GM18861 (cell line): ENCODE measurements at regions not wholly inside any gene's neighbourhood (a gene's known extent, or its start where the extent isn't known, plus 50 kb on each side); places are given as distances from the start of the nearest gene placed in this dataset.

ENCODE experiments used
- ATAC-seq: cut with Tn5 transposase; IDR thresholded peaks from one replicate; pipeline ENCODE4 v1.9.1; 2021; ENCODE audit not compliant: unreplicated experiment

DNA sequence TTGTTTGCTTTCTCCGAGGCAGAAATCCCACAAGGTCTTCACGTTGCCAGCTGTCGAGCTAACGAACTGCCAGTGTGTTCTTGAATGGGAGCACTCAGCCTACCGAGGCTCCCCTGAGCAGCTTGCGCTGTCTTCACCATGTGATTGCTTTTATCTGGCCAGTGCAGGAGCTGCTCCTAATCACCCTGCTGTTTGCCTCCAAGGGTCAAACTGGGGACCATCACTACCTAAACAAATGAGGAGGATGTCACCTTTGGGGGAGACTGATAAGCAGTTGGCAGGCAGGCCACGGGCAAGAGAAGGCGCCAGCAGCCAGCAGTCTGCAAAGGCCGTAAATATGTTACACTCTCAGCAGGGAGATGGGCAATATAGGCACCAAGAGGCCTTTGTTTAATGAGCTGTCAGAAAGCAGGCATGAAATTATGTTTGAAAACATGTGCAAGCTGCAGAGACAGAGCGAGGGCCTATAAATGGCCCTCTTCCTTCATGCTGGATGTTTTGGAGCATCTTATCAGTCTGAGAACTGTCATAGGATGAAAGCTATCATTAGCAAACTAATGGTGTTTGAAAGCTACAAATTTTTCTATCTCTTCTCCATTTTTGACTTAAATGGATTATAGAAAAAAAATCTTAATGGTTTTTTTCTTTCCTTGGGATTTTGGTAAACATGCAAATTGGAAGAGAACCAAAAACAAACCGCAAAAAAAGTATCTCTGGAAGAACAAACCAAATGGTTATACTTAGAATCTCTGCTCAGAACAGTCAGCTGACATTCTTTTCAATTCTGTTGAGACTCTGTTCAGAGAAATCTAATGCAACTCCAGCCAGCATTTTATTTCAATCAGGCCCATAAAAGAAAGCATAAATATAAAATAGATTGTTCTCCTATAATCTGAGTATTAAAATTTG, 267.3 kb upstream of the NPVF start:
- no peak for ATAC-seq

DNA sequence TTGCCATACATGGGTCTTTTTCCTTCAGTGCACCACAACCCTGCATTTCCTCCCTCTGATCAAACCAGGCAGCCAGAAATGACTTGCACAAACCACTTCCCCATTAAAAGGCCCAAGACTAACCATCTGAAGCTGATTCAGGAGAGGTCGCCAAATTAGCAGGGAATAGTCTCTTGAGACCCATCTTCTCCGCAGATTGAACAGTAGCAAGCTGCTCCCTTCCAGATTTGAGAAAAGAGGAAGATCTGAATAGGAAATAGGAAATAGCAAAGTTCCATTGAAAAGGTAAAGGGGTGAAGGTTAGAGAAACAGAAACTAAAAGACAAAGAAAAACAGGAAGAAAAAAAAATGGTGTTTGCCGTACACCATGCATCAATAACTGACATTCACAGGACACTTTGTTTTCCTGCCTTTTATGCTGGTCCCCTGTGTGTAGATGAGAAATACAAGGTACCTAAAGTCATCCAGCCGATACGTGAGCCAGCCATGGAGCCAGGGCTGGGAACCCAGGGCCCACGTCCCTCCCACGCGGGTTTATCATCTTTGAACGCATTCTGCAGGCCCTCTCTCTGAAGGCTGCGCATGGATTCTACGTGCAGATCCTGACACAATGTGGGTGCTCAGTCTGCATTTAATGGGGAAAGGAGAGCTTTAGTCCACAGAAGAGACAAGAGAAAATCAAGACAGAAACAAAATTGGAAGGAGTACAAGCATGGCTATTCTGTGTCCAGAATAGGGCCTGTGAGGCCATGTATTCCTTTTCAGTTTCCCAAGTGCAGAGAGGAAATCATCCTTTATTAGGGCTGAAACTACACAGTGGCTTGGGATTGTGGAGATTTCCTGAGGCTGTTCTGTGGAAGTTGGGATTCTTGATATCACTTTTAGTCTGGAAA, 268.4 kb upstream of the NPVF start:
- peak; percentile 68 for ATAC-seq

DNA sequence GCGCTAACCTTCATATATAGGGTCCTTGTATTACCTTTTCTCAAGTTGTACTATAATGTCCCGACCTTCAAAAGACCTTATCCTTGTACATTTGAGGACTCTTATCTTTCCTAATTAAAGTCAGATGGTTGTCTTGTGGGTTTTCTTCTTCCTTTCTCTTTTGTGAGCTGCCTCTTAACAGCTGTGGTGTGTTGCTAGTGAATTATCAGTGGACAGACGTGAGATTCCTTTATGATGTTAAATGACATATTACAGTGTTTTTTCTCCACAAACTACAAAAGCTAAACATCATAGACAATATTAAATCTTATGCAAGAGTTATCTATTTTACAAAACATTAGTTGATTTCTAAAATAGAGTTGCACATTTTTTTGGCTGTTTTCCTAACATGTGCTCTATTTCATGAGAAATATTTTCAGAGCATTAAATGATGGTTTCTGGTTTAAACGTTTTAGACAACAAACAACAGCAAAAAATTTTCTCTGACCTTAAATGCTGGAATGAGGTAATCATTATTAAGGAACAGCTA, 272.2 kb upstream of the NPVF start:
- ATAC-seq, result no peak

DNA sequence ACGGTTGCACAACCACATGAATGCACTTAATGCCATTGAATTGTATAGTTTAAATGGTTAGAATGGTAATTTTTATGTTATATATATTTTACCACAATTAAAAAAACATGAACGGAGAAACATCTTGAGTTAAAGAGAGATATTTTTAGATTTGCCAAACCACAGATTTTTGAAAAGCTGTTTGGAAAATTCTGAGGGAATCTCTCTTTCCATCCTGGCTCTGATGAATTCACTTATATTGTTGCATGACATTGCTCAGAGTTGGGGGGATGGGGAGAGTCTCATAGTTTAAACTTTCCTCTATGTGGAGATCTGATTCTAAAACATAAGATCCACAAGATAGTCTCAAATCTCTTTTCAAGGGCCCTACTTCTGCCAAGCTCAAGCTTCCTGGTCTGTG, 275.0 kb upstream of the NPVF start:
- no peak for ATAC-seq

DNA sequence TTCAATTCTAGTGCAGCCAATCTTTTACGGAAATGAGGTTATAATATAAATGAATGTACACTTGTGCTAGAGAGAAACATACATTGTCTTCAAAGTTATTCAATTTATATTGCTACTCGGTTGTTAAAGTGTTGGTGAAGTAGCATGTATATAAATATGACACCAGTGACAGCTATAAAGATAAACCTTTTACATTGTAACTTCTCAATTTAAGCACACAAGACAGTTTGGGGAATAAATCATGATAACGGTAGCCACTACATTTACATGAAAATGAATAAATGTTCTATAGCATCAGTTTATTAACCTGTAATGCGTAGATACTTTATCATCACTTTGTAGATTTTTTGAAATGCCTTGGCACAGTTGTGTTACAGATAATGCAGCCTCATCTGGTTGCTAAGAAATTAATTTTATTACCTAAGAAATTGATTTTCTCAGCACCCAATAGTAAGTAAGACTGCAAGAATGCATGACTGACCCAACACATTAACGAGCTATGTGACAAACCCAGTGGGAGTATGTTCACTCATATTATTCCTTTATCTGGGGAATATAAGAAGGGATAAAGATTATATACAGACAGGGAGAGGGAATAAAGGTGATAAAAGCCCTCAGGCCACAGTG, 283.9 kb upstream of the NPVF start:
- no peak for ATAC-seq

DNA sequence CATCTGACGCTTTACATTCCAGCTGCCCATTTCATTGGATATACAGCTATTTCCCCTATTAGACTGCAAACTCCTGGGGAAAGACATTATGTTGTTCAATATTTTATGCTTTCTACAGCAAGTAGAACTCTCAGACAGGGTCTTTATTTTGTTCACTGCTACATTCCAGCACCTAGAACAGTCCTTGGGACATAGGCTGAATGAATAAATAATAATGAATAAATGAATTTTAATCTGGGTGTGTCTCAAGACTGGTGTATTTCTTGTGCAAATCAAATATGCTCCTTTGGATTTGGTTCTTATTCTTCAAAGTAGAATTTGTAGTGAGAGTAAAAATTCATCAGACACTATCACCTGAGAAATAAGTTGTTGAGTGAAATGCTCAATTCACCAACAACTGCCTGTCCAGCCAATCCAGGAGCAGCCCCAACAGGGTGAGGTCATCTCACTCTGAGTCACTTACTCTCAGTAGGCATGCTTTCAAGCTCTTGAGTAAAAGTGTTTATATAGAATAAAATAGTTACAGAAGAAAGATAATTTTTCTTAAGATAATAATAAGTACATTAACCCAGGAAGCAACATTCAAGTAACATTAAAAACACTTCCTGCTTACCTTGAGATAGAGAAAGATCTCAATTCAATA, 287.5 kb upstream of the NPVF start:
- no peak for ATAC-seq

DNA sequence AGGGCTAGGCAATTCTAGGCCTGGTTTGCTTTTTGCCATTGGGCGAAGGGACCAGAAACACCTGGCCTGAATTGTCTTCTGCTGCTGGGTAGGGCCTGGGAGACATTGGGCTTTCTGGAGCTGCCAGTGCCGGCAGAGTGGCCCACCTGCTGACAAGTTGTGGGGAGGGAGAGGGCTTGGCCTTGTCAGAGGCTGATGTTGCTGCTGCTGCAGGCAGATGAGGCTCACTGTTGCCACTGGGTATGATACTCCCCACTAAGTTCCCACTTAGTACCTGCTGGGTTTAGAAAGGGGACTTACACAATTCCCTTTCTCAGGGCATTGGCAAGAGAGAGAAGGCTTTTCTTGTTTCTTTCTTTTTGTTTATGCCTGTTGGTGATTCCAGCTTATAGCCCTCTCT, 289.6 kb upstream of the NPVF start:
- no peak for ATAC-seq

DNA sequence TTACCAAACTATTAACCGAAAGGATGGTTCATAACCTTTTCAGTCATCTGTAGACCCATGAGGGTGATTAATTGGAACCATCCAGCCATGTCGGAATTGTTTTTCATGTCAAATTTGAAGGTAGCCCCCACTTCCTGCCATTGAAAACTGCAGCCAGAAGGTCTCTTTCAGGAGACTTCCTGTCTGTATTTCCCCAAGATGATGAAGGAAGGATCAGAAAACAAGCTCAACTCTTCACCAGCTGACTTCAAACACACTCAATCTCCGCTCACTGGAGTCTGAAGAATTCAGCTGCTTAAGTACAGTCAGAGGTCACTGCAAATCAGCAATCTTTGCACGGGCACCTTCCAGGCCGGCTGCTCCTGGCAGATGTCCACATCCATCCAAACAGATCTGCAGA, 291.7 kb upstream of the NPVF start:
- ATAC-seq, result no peak

DNA sequence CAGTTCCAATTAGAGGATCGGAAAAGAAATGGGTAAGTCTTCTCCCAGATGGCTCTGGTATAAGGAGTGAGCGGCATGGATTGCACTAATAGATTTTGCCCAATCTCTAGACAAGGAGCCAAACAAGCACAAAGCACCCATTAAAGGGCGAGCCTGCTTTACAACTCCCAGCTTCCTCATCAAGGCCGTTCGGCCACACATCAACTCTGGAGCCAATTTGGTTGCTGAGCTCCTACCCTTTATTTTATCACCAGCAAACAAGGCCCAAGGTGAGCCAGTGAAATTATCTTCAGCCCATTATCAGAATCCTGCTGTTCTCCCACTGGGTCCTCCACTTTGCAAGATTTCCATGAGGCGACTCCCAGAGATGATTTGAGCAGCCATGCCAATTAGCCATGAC, 292.2 kb upstream of the NPVF start:
- no peak for ATAC-seq

DNA sequence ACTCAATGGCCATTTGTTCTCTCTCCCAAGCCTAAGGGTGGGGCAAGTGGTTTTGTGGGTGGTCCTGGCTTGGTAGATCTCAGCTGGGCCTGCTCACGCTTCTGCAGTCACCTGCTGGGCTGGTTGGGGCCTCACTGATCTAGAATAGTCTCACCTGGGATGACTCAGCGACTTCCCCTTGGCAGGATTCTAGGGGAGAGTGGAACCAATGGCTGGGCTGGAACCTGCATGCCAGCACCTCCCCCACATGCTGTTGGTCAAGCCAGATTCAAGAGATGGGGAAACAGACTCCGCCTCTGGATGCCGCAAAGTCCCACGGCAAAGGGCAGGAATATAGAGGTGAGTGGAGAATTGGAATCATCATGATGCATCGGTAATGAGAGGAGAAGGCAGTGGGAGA, 292.9 kb upstream of the NPVF start:
- no peak for ATAC-seq

DNA sequence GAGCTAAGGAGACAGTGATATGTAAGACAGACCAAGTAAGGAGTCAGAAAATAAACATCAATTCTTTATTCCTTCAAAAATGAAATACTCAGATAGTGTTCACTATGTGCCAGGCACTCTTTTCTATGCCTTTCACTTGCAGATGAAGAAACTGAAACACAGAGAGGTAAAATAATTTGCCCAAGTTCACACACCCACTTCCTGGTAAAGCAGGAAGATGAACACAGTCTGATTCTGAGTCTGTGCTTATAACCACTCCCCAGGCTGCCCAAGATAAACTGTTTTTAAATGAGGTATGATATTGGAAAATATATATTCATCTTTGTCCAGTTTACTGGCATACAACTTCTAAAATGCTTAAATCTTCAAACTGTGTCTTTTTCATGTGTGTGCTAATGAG, 294.4 kb upstream of the NPVF start:
- no peak for ATAC-seq

DNA sequence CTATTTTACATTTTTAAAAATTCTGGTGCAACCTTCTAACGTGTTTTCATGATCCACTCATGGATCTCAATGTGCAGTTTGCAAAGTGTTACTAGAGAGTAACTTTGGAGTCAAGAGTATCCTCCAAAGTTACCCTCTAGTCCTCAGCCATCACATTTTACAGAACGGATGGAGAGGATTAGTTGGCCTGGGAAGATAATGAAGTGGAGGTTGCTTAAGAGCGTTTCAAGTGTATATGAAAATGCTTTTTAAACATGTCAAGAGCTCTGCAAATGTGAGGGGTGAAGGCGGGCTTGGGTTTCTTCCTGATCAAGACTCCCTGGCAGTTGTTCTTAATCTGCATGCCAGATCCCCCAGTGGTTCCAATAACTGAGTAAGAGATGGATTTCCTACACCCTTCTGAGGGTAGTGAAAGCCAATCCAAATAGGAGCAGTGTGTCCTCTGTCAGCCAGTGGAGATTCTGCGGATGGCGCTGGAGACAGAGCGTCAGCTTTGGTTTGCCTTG, 299.4 kb upstream of the NPVF start:
- ATAC-seq, result no peak

DNA sequence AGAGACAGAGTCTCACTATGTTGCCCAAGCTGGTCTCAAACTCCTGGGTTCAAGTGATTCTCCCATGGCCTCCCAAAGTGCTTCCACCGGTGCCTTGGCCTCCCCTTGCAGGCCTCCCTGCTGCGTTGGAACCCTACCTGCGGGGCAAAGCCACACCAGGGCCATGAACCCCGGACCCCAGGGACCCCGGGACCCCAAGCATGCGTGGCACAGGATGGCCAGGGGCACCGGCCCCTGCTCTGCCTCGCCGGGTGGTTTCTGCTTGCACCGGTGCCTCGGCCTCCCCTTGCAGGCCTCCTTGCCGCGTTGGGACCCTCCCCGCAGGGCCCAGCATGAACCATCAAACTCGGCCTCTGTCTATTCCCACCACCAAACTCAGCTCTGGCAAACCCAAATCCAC, 301.0 kb upstream of the NPVF start:
- ATAC-seq, result no peak

DNA sequence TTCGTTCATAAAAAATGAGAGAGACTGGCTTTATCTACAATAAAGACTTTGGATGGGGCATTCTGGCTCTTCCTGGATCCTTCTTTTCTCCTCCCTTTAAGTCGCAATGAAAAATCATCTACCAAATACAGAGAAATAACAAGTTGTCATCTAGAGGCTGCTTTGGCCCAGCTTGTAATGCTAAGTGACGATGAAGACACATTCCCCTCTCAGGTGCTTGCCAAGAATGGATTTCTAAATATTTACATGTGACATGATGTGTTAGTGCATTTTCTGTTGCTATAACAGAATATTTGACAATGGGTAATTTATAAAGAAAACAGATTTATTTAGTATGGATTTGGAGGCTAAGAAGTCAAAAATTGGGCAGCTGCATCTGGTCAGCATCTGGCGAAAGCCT, 308.6 kb upstream of the NPVF start:
- no peak for ATAC-seq

DNA sequence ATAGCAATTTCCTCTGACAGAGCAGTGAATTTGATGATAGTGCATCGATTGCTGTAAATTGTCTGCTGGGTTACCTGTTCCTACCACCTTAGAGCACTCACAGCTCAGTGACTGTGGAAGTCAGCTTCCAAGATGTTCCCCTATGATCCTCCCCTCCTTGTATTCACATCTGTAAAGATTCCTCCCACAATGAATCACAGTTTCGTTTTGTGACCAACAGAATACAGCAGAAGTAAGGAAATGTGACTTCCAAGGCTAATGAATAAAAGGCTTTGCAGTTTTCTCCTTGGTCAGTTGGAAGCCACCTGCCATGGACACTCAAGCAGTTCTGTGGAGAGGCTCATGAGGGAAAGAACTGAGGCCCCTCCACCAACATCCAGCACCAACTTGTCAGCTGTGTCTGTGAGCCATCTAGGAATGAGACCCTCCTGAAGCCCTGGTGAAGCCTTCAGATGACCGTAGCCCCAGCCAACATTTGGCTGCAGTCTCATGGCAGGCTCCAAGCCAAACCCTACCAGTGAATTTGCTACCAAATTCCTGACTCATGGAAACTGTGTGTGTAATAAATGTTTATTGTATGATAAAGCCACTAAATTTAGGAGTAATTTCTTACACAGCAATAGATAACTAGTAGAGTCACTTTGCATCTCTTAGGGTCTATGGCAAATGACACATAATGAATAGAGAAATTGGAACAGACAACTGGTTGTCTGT, 309.5 kb upstream of the NPVF start:
- no peak for ATAC-seq

DNA sequence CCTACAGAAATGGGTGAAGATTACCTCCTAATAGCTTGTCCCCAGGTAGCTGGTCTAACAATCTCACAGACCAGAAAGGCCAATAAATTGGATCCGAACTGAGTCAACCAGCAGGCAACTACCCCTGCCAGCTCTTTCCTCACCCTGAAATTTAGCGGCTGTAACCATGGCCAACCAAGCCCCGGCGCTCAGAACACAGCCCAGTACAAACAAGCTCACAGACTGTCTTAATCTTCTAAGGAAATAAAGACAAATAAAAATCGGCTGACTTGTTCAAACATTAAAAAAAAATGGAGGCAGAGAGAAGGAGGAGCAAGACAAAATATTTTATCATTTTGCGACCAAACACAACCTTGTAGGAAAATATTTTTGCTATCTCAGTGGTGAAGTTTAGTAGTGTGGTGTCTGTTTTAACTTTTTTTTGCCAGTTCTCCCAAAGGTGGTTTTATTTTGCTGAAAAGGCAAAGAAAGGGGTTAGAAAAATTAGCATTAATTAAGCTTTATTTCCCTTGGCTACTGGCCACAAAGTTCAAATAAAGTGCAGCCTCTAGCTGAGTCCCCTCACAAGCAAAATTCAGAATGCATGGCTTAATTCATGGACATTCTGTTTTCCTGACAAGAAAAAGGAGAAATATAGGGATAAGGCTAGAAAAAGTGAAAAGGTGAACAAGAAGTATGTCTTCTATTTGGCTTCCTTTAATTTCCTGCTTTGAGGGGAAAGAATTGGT, 313.0 kb upstream of the NPVF start:
- ATAC-seq, result no peak

DNA sequence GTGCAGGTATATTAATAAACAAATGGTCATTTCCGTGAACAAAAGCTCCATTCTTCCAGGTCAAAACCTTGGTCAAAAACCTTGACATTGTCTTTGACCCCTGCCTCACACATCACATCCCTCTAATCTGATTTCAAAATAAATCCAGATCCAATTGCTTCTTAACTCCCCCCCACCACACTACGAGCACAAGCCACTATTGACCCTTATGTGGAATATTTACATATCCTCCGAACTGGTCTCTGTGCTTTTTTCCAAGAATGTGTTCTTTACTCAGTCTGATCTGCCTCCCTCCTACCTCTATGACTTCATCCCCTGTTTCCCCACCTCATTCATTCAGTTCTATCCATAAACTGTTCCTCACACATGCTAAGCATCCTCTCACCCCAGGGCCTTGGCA, 313.6 kb upstream of the NPVF start:
- ATAC-seq, result no peak

DNA sequence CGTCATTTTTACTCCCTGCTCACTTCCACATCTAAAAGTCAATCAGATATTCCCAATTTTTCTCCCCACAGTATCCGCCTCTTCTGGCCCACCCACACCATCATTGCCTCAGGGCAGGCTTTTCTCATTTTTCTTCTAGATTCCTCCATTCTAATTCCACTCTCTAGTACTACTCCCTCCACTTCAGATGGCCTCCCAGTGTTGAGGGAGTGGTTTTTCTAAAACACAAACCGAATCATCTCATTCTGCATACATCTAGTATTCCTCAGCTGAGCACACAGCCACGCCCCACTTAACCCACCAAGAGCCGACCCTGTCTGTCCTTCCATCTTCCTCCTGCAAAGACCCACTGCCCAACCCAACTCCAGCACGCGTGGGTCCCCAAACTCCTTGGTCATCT, 314.9 kb upstream of the NPVF start:
- ATAC-seq, result no peak

DNA sequence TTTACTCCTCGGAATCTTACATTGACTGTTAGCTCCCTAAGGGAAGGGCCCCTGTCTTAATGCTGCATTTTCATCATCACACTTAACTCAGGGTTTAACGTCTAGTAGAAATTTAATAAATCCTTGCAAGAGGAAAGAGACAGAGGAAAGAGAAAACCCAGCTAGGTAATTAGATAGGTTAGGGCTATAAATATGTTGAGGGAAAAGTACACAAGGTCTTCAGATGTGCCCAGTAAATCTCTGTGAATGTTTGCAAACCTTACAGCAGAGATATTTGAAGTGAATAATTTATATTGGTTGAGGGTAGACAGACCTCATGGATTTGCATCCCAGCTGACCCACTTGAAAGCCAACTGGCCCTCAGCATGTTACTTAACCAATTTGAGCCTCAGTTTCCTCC, 315.5 kb upstream of the NPVF start:
- no peak for ATAC-seq
